ENCODE measurements at regions not wholly inside any gene's neighbourhood (a gene's known extent, or its start where the extent isn't known, plus 50 kb on each side); places are given as distances from the start of the nearest gene placed in this dataset.
A peak's percentile ranks its signal among the peaks of the same experiment; 100 is the strongest.

GRCh38 chr4:66016240-66016639 lies 346.0 kb upstream of the EPHA5 start:
- no peak for DNase-seq (ENCODE audit: low spot score)
- H3K4me3 ChIP-seq (ENCODE audit: low read depth, low read length, poor library complexity, severe bottlenecking) = no peak overlapping the region
- H3K4me1 ChIP-seq (ENCODE audit: insufficient read depth, low read length, poor library complexity, severe bottlenecking) = peaks cover 13% of the 10 kb centered on the region
- no peak overlapping the region for H3K27ac ChIP-seq (ENCODE audit: low read depth, low read length, poor library complexity, severe bottlenecking)
- no peaks in the 10 kb centered on the region for H3K27me3 ChIP-seq (replicated peaks; ENCODE audit: insufficient read depth, low read depth, low read length, poor library complexity)
- CTCF ChIA-PET = no interaction called here
- intact Hi-C loops (cut with micrococcal nuclease; ENCODE audit: unreplicated experiment) = no loop called here
- no peaks in the 10 kb centered on the region for H3K9me3 ChIP-seq (ENCODE audit: low read depth, low read length, poor library complexity, severe bottlenecking)
- H3K36me3 ChIP-seq (ENCODE audit: insufficient read depth, low read length, poor library complexity, severe bottlenecking) = no peaks in the 10 kb centered on the region
- POLR2A ChIA-PET (ENCODE audit: low non-redundant PET) = no interaction called here
- TF ChIP-seq EZH2 (IDR thresholded peaks at IDR 0.05; ENCODE audit: borderline replicate concordance, low read depth, low read length, poor library complexity, severe bottlenecking) (no peak), CTCF (conservative IDR thresholded peaks at IDR 0.05; ENCODE audit: low read depth, low read length) (no peak)
- BruUV-seq (replicated peaks) = no TSS peak

- Histone ChIP-seq H3K27me3 (replicated peaks; ENCODE audit: insufficient read depth, low read depth, low read length, poor library complexity) (no peaks in the 10 kb centered on the region), H3K36me3 (ENCODE audit: insufficient read depth, low read length, poor library complexity, severe bottlenecking) (no peaks in the 10 kb centered on the region), H3K4me3 (ENCODE audit: low read depth, low read length, poor library complexity, severe bottlenecking) (no peak overlapping the region), H3K27ac (ENCODE audit: low read depth, low read length, poor library complexity, severe bottlenecking) (no peak overlapping the region), H3K4me1 (ENCODE audit: insufficient read depth, low read length, poor library complexity, severe bottlenecking) (peaks cover 13% of the 10 kb centered on the region), H3K9me3 (ENCODE audit: low read depth, low read length, poor library complexity, severe bottlenecking) (peaks cover 4% of the 10 kb centered on the region)
- intact Hi-C loops (cut with micrococcal nuclease; ENCODE audit: unreplicated experiment) = no loop called here
- no TSS peak for BruUV-seq (replicated peaks)
- TF ChIP-seq EZH2 (IDR thresholded peaks at IDR 0.05; ENCODE audit: borderline replicate concordance, low read depth, low read length, poor library complexity, severe bottlenecking) = no peak
- TF ChIP-seq CTCF (conservative IDR thresholded peaks at IDR 0.05; ENCODE audit: low read depth, low read length) = no peak
- DNase-seq (ENCODE audit: low spot score) = peak; percentile 9
- ChIA-PET POLR2A (ENCODE audit: low non-redundant PET) (no interaction called here), CTCF (no interaction called here)
These were observed 344.0 kb upstream of the EPHA5 start for GRCh38 chr4:66014146-66014765.

GRCh38 chr4:66000510-66001117 lies 330.3 kb upstream of the EPHA5 start:
- Histone ChIP-seq H3K4me1 (ENCODE audit: insufficient read depth, low read length, poor library complexity, severe bottlenecking) (no peaks in the 10 kb centered on the region), H3K9me3 (ENCODE audit: low read depth, low read length, poor library complexity, severe bottlenecking) (no peaks in the 10 kb centered on the region), H3K4me3 (ENCODE audit: low read depth, low read length, poor library complexity, severe bottlenecking) (no peak overlapping the region), H3K27ac (ENCODE audit: low read depth, low read length, poor library complexity, severe bottlenecking) (peak overlapping the region; percentile 5), H3K36me3 (ENCODE audit: insufficient read depth, low read length, poor library complexity, severe bottlenecking) (no peaks in the 10 kb centered on the region), H3K27me3 (replicated peaks; ENCODE audit: insufficient read depth, low read depth, low read length, poor library complexity) (no peaks in the 10 kb centered on the region)
- intact Hi-C loops (cut with micrococcal nuclease; ENCODE audit: unreplicated experiment) = no loop called here
- no TSS peak for BruUV-seq (replicated peaks)
- no peak for TF ChIP-seq EZH2 (IDR thresholded peaks at IDR 0.05; ENCODE audit: borderline replicate concordance, low read depth, low read length, poor library complexity, severe bottlenecking)
- no peak for TF ChIP-seq CTCF (conservative IDR thresholded peaks at IDR 0.05; ENCODE audit: low read depth, low read length)
- ChIA-PET CTCF (no interaction called here), POLR2A (ENCODE audit: low non-redundant PET) (no interaction called here)
- DNase-seq (ENCODE audit: low spot score) = peak; percentile 6
